ENCODE measurements at regions not wholly inside any gene's neighbourhood (a gene's known extent, or its start where the extent isn't known, plus 50 kb on each side); places are given as distances from the start of the nearest gene placed in this dataset.
A peak's percentile ranks its signal among the peaks of the same experiment; 100 is the strongest.

- H3K4me1 Mint-ChIP-seq, result peaks cover 9% of the 10 kb centered on the region
- 0 out of 2 replicates have a peak overlapping the region, but pooled peaks have one; percentile 52 for H3K27ac Mint-ChIP-seq
- no peak for DNase-seq (ENCODE audit: low spot score)
- no peak overlapping the region for H3K4me3 Mint-ChIP-seq
- no peaks in the 10 kb centered on the region; the same call in 2 of the 3 replicates for H3K9me3 Mint-ChIP-seq
- no peaks in the 10 kb centered on the region for H3K36me3 Mint-ChIP-seq (ENCODE audit: low read depth)
- Histone ChIP-seq H4K20me1 (replicated peaks; ENCODE audit: insufficient read depth) (no peaks in the 10 kb centered on the region), H3K4me1 (ENCODE audit: insufficient read depth) (peaks cover 6% of the 10 kb centered on the region; the same call in 1 of the 2 replicates), H3K79me2 (replicated peaks; ENCODE audit: insufficient read depth) (no peaks in the 10 kb centered on the region), H3K9me2 (ENCODE audit: insufficient read depth) (no peaks in the 10 kb centered on the region), H3F3A (replicated peaks; ENCODE audit: low read depth) (no peaks in the 10 kb centered on the region), H3K4me3 (no peak overlapping the region), H3K4me2 (0 out of 2 replicates have a peak overlapping the region, but pooled peaks have one; percentile 38), H3K36me3 (ENCODE audit: insufficient read depth) (no peaks in the 10 kb centered on the region), H3K27ac (ENCODE audit: low read depth) (no peak overlapping the region), H3K27me3 (ENCODE audit: insufficient read depth) (no peaks in the 10 kb centered on the region), H2AFZ (no peak overlapping the region)
- no peaks in the 10 kb centered on the region for H3K27me3 Mint-ChIP-seq (ENCODE audit: insufficient read depth, low read depth, poor library complexity)
- no peak for ATAC-seq
- TF ChIP-seq JUNB (IDR thresholded peaks at IDR 0.05; ENCODE audit: unreplicated experiment) (no peak), EZH2 (IDR thresholded peaks at IDR 0.05; ENCODE audit: low read depth, unreplicated experiment) (no peak)
These were observed 947.0 kb downstream of the NLGN4Y start for GRCh38 chrY:15471371-15471770.

- Mint-ChIP-seq H3K27me3 (ENCODE audit: insufficient read depth, low read depth, poor library complexity) (peaks cover 2% of the 10 kb centered on the region), H3K4me3 (no peak overlapping the region), H3K36me3 (ENCODE audit: low read depth) (no peaks in the 10 kb centered on the region; the same call in 2 of the 3 replicates), H3K27ac (no peak overlapping the region), H3K4me1 (no peaks in the 10 kb centered on the region), H3K9me3 (no peaks in the 10 kb centered on the region)
- ATAC-seq (peak; percentile 59), DNase-seq (ENCODE audit: low spot score) (peak; percentile 37)
- Histone ChIP-seq H3F3A (replicated peaks; ENCODE audit: low read depth) (no peaks in the 10 kb centered on the region), H3K4me2 (no peak overlapping the region), H2AFZ (no peak overlapping the region), H3K79me2 (replicated peaks; ENCODE audit: insufficient read depth) (no peaks in the 10 kb centered on the region), H3K4me1 (ENCODE audit: insufficient read depth) (no peaks in the 10 kb centered on the region), H4K20me1 (replicated peaks; ENCODE audit: insufficient read depth) (no peaks in the 10 kb centered on the region), H3K27me3 (ENCODE audit: insufficient read depth) (no peaks in the 10 kb centered on the region), H3K9me2 (ENCODE audit: insufficient read depth) (no peaks in the 10 kb centered on the region), H3K4me3 (no peak overlapping the region), H3K27ac (ENCODE audit: low read depth) (no peak overlapping the region), H3K36me3 (ENCODE audit: insufficient read depth) (no peaks in the 10 kb centered on the region)
- TF ChIP-seq EZH2 (IDR thresholded peaks at IDR 0.05; ENCODE audit: low read depth, unreplicated experiment) (no peak), REST (IDR thresholded peaks at IDR 0.05; ENCODE audit: unreplicated experiment) (no peak), STAT1 (IDR thresholded peaks at IDR 0.05; ENCODE audit: unreplicated experiment) (no peak), JUNB (IDR thresholded peaks at IDR 0.05; ENCODE audit: unreplicated experiment) (no peak), CREB1 (CRISPR knock-in tag; IDR thresholded peaks at IDR 0.05; ENCODE audit: low read depth) (no peak)
These were observed 954.1 kb downstream of the NLGN4Y start for GRCh38 chrY:15478348-15478963.

GRCh38 chrY:15500536-15500935 is 976.2 kb downstream of the NLGN4Y start:
- Histone ChIP-seq H3K36me3 (ENCODE audit: insufficient read depth) (no peaks in the 10 kb centered on the region), H3K4me3 (no peak overlapping the region), H3F3A (replicated peaks; ENCODE audit: low read depth) (no peaks in the 10 kb centered on the region), H3K27ac (ENCODE audit: low read depth) (no peak overlapping the region), H3K4me1 (ENCODE audit: insufficient read depth) (no peaks in the 10 kb centered on the region), H4K20me1 (replicated peaks; ENCODE audit: insufficient read depth) (no peaks in the 10 kb centered on the region), H3K9me2 (ENCODE audit: insufficient read depth) (no peaks in the 10 kb centered on the region), H3K79me2 (replicated peaks; ENCODE audit: insufficient read depth) (no peaks in the 10 kb centered on the region), H3K27me3 (ENCODE audit: insufficient read depth) (no peaks in the 10 kb centered on the region), H3K4me2 (no peak overlapping the region), H2AFZ (no peak overlapping the region)
- Mint-ChIP-seq H3K9me3 (no peaks in the 10 kb centered on the region; the same call in 2 of the 3 replicates), H3K36me3 (ENCODE audit: low read depth) (no peaks in the 10 kb centered on the region), H3K27ac (no peak overlapping the region), H3K4me1 (peaks cover 5% of the 10 kb centered on the region; the same call in 2 of the 3 replicates), H3K27me3 (ENCODE audit: insufficient read depth, low read depth, poor library complexity) (no peaks in the 10 kb centered on the region), H3K4me3 (no peak overlapping the region)
- no peak for DNase-seq (ENCODE audit: low spot score)
- no peak for TF ChIP-seq CREB1 (CRISPR knock-in tag; IDR thresholded peaks at IDR 0.05; ENCODE audit: low read depth)
- no peak for ATAC-seq
